ENCODE measurements at regions not wholly inside any gene's neighbourhood (a gene's known extent, or its start where the extent isn't known, plus 50 kb on each side); places are given as distances from the start of the nearest gene placed in this dataset.

- no peak for TF ChIP-seq POLR2A (IDR thresholded peaks at IDR 0.05; ENCODE audit: low read depth, low read length)
- no peak for TF ChIP-seq TAF1 (IDR thresholded peaks at IDR 0.05; ENCODE audit: borderline replicate concordance, low read depth, low read length)
Measured at GRCh38 chr12:68532204-68532886, 78.4 kb upstream of the RAP1B start.

Measured in GM12892 (cell line).